Adipocyte (in vitro differentiated cells): ENCODE measurements at regions not wholly inside any gene's neighbourhood (a gene's known extent, or its start where the extent isn't known, plus 50 kb on each side); places are given as distances from the start of the nearest gene placed in this dataset.

Source experiments
- DNase-seq: peaks from one replicate; pipeline ENCODE4 v3.0.0-alpha.2; 2015; ENCODE audit warnings: low read depth
- H3K27me3 ChIP-seq: replicated peaks from 2 replicates; pipeline ENCODE4 v1.7.0; 2013; ENCODE audit warnings: mild to moderate bottlenecking, low read length, moderate library complexity; ENCODE audit not compliant: control insufficient read depth, insufficient read depth
- H3K36me3 ChIP-seq: 2 replicates; pipeline ENCODE4 v1.7.0; 2013; ENCODE audit warnings: low read length, mild to moderate bottlenecking, moderate library complexity; ENCODE audit not compliant: control insufficient read depth, insufficient read depth, severe bottlenecking
- H3K4me1 ChIP-seq: 2 replicates; pipeline ENCODE4 v1.7.0; 2013; ENCODE audit warnings: mild to moderate bottlenecking, low read length, moderate library complexity; ENCODE audit not compliant: control insufficient read depth, insufficient read depth
- H3K4me3 ChIP-seq: 2 replicates; pipeline ENCODE4 v1.7.0; 2013; ENCODE audit warnings: mild to moderate bottlenecking, low read length, moderate library complexity
- H3K9ac ChIP-seq: 2 replicates; pipeline ENCODE4 v1.7.0; 2013; ENCODE audit warnings: mild to moderate bottlenecking, low read length, moderate library complexity
- H3K9me3 ChIP-seq: 2 replicates; pipeline ENCODE4 v1.7.0; 2013; ENCODE audit warnings: mild to moderate bottlenecking, low read length, moderate library complexity; ENCODE audit not compliant: control insufficient read depth

DNA sequence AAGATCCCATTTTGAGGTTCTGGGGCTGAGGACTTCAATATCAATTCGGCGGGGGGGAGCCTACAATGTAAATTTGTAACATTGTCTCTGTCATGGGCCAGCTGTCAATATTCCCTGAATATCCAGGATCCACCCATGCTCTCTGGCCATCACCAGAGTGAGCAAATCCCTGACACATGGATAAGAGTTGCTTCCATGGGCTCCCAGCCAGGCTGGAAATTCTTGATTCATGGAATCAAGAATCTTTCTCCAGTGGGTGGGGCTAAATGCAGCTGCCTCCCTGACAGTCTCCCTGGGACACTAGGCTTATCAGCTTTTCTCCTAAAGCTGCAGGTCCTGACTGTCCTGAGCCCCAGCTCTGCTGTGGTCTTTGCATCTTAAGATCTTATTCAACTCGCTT is 86.9 kb upstream of the IGLL5 start:
- no peak overlapping the region for H3K9ac ChIP-seq
- no peaks in the 10 kb centered on the region for H3K4me1 ChIP-seq
- no peak overlapping the region for H3K4me3 ChIP-seq
- H3K27me3 ChIP-seq: peaks cover 56% of the 10 kb centered on the region
- H3K36me3 ChIP-seq: no peaks in the 10 kb centered on the region
- DNase-seq: no peak
- no peaks in the 10 kb centered on the region for H3K9me3 ChIP-seq

DNA sequence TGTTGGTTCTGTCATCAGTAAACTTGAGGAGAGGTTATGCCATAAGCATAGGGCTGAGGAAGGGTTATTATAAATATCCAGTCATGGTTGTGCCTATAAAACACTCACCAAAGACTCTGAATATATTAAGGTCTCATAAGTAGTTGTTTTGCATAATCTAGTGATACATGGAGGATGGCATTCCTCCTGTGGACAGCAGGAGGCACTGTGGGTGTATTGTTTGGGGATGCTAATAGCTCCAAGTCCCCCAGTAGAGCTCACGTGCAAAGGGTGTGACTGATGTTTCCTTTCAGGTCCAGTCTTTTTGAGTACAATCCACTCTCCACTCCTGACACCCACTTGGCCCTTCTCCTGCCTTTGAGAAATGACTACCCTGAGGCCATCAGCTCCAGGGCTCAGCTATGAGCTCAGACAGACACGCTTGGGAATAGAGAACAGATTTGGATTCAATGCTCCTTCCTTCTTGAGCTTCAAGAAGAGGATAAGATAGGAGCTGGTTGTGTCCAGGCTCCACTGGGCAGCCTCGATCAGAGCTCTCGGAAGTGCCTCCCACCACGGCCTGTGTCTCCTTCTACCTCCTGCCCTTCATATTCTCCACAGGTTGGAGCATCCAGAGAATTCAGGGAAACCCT is 85.2 kb upstream of the IGLL5 start:
- Histone ChIP-seq H3K9me3 (no peaks in the 10 kb centered on the region), H3K4me1 (no peaks in the 10 kb centered on the region), H3K9ac (no peak overlapping the region), H3K4me3 (no peak overlapping the region), H3K36me3 (no peaks in the 10 kb centered on the region), H3K27me3 (peaks cover 54% of the 10 kb centered on the region)
- DNase-seq: no peak

DNA sequence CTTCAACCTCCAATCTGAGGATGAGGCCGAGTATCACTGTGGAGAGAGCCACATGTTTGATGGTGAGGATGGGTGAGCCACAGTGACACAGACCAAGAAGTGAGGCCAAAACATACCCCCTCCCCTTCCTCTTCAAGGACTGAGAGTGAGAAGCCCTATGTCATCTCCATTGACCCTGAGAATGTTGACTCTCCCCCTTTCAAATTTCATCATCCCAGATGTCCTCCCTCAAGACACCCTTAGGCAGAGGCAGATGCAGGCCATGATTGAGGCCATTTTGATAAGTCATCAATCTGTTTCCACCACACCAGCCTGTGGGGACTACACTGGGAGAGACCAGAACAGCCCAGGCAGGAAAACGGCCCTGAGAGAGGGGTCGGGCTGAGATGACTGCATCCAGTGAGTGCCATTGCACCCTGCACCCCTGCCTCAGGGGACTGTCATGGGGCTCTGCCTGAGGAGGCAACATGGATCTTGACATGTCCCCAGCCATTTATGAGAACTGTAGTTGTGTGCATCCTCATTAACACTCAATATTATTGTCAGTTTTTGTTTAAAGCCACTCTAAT is 84.2 kb upstream of the IGLL5 start:
- H3K4me3 ChIP-seq: no peak overlapping the region
- H3K36me3 ChIP-seq: no peaks in the 10 kb centered on the region
- no peak for DNase-seq
- no peaks in the 10 kb centered on the region for H3K9me3 ChIP-seq
- H3K9ac ChIP-seq: no peak overlapping the region
- H3K27me3 ChIP-seq: peaks cover 53% of the 10 kb centered on the region
- no peaks in the 10 kb centered on the region for H3K4me1 ChIP-seq

DNA sequence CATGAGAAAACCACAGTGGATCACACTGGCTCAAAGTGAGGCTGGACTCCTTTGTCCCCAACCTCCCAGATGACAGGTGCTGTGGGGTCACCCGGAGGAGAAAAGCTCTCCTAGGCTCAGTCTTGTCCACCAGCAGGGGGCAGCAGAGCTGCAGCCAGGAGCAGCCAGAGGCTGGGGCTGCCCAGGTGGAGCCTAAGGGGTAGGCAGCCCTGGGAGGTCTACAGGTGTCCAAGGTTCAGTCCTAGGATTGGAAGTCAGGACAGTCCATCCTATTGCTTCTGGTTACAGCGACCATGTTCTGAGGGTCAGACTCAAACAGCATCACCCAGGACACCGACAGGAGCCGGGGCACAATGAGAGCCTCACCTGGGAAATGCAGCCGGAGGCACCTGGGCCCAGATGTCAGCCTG is 77.6 kb upstream of the IGLL5 start:
- Histone ChIP-seq H3K4me3 (no peak overlapping the region), H3K9ac (no peak overlapping the region), H3K27me3 (peaks cover 47% of the 10 kb centered on the region), H3K4me1 (no peaks in the 10 kb centered on the region), H3K9me3 (no peaks in the 10 kb centered on the region), H3K36me3 (no peaks in the 10 kb centered on the region)
- peak; percentile 32 for DNase-seq

DNA sequence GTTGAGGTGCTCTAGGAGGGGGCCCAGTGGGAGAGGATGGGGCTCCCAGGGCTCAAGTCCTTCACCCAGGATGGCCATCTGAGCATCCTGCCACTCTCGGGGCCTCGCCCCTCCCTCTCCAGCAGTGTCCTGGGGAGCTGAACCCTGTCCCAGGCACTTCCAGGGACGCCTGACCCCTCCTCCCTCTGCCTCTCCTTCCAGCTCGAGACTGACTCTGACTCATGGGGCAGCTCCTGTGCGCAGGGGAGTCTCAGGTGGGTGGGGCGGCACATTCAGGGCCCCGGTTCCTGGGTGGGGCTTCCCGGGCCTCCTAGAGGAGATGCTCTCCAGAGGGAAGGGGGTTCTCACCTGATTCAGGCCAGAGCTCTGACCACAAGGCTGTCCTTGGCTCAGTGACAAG is 77.1 kb upstream of the IGLL5 start:
- no peaks in the 10 kb centered on the region for H3K4me1 ChIP-seq
- no peaks in the 10 kb centered on the region for H3K36me3 ChIP-seq
- H3K9ac ChIP-seq: no peak overlapping the region
- H3K4me3 ChIP-seq: no peak overlapping the region
- peaks cover 52% of the 10 kb centered on the region for H3K27me3 ChIP-seq
- no peak for DNase-seq
- no peaks in the 10 kb centered on the region for H3K9me3 ChIP-seq

DNA sequence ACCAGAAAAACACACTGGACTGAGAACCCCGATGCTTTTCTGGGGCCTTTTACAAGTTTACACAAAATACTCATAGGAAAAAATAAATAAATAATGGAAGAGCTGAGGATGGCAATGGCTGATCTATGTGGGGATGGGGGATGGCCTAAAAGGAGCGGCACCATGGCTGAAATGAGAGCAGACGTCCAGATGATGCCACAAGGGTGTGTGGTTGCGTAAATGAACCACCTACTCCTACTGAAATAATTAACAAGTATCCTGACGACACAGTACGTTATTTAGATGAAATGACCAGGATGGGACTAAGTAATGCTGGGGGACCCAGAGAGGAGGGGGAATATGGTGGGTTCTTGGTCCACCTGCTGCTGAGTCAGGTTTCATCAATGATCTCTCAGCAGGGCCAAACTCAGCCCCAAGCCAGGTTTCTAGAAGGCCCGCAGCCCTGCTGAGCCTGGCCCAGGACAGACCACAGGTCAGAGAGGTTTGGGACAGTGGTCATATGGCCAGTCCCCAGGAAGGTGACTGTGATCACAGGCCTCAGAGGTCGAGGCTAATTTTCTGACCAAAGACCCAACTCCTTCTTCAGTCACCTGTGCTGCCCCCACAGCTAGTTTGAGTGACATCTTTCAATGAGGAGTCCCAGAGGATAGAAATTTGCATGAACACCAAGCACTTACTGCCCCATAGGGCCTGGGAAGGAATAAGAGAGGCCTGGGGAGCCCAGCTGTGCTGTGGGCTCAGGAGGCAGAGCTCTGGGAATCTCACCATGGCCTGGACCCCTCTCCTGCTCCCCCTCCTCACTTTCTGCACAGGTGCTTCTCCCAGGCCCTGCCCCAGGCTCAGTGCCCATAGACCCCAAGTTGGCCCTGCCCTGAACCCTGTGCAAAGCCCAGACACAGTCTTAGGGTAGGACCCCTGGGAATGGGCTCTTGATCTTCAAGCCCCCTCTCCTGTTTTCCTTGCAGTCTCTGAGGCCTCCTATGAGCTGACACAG is 76.3 kb upstream of the IGLL5 start:
- Histone ChIP-seq H3K36me3 (no peaks in the 10 kb centered on the region), H3K4me3 (no peak overlapping the region), H3K4me1 (no peaks in the 10 kb centered on the region), H3K9ac (no peak overlapping the region), H3K27me3 (peaks cover 57% of the 10 kb centered on the region), H3K9me3 (no peaks in the 10 kb centered on the region)
- no peak for DNase-seq

DNA sequence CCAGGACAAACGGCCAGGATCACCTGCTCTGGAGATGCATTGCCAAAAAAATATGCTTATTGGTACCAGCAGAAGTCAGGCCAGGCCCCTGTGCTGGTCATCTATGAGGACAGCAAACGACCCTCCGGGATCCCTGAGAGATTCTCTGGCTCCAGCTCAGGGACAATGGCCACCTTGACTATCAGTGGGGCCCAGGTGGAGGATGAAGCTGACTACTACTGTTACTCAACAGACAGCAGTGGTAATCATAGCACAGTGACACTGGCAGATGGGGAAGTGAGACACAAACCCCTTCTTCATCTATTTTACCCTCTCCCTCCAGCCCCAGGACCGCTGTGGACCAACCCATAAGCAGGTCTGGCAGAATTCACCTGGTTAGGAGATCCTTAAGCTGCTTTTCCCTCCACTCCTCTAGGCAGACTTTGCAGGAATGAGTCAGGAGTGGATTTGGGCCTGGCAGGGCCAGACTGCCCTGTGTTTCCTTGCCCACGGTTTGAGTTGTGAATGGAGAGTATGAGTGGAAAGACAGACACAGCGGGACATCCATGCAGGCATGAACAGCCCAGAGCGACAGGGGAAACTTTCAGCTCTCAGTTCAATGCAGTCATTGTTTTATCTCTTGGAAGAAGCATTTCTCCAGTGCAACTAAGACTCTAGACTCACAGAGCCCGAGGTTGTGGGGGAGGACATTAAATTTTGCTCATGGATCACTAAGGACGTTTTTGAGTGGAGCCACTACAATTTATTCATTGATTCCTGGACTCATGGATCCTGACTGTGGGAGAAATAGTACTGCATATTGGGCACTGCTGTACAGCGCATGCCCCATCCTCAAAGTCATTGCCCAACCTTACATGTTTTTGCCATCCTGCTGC is 75.3 kb upstream of the IGLL5 start:
- no peak overlapping the region for H3K9ac ChIP-seq
- no peaks in the 10 kb centered on the region for H3K4me1 ChIP-seq
- H3K9me3 ChIP-seq: no peaks in the 10 kb centered on the region
- no peak for DNase-seq
- no peaks in the 10 kb centered on the region for H3K36me3 ChIP-seq
- peaks cover 56% of the 10 kb centered on the region for H3K27me3 ChIP-seq
- H3K4me3 ChIP-seq: no peak overlapping the region

DNA sequence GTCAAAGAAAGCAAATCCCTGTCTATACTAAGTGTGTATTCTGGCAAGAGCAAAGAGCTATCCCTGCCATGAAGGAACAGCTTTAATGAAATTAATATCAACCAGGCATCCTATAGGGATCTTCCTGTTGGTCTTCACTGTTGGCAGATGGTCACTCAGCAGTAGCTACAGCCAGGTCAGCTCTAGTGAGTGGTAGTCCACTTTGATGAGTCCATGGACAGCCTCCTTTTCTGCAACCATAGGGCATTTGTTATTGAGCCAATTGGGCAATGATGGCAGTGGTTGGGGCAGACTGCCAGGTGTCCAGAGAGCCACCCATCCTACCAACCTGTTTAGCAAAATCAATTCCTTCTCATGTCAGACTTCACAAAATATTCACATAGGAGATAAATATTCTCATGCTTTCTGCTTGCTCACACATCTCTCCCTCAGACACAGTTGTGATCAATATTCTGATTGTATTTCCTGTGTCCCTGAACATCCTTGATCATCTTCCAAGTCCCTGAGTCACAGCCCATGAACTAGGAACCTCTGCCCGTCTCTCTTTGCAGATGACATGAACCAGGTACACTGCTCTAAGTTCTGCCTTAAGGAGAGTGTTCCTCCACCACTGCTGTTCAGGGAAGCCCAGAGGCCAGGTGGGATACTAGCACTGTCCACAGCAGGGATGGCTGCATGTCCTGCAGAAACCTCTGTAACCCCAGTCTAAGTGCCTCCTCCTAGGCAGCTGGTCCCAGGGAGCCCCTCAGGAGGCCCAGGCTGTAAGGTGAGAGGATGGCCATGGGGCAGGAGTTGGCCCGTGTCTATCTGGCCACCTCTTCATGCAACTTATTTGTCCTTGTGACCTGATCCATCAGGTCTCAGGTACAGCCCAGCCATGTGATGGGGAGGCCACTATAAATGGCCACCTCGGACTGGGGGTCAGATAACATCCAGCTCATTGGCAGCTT is 74.2 kb upstream of the IGLL5 start:
- H3K4me1 ChIP-seq: no peaks in the 10 kb centered on the region
- no peak for DNase-seq
- H3K9ac ChIP-seq: no peak overlapping the region
- H3K27me3 ChIP-seq: peaks cover 48% of the 10 kb centered on the region
- H3K4me3 ChIP-seq: no peak overlapping the region
- H3K9me3 ChIP-seq: no peaks in the 10 kb centered on the region
- H3K36me3 ChIP-seq: no peaks in the 10 kb centered on the region

DNA sequence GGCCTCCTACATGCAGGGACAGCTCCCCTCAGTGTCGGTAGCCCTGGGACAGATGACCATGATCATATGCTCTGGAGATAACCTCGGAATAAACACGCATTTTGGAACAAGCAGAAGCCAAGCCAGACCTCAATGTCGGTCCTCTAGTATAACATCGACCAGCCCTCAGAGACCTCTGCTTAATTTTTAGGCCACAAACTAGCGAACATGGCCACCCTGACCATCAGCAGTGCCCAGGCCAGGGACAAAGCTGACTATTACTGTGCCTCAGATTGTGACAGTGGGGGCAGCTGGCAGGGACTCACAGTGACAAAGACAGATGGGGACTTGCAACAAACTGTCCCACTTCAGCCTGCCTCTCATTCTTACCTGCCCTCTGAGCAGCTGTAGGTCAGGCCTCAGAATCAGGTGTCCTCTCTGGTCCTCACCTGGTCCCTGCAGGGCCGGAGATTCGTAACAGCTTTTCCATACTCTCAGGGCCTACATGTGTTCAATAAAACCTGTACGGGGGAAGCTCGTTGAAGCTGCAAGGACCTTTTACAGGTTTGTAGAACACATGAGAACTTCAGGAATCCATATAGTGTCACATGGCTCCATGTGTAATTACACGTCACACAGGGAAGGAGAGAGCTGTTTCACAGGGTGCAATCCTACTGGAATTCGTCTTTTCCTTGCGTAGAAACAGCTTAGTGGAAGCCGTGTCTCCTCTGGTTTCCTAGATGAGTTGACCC is 72.8 kb upstream of the IGLL5 start:
- no peak for DNase-seq
- Histone ChIP-seq H3K27me3 (peaks cover 42% of the 10 kb centered on the region), H3K9me3 (no peaks in the 10 kb centered on the region), H3K4me1 (no peaks in the 10 kb centered on the region), H3K9ac (no peak overlapping the region), H3K36me3 (no peaks in the 10 kb centered on the region), H3K4me3 (no peak overlapping the region)
